Heart right ventricle (tissue), 16 donors: ENCODE measurements at regions not wholly inside any gene's neighbourhood (a gene's known extent, or its start where the extent isn't known, plus 50 kb on each side); places are given as distances from the start of the nearest gene placed in this dataset.

Experiments
- ATAC-seq, 8 donors: fragments of 200-7000 bp; cut with Tn5 transposase; one replicate each; pipeline ENCODE4 v1.9.1; 2020; ENCODE audit warnings: mild to moderate bottlenecking in 8 of 8, moderate library complexity in 8 of 8, moderate number of reproducible peaks in 1 of 8
- DNase-seq, 2 donors: peaks; one replicate each; pipeline ENCODE4 v3.0.0-alpha.2; 2020
- H3K27ac ChIP-seq, 10 donors: fragments of 200-600 bp; sonication (generic) in 2 of 10; one replicate each; pipeline versions ENCODE4 v1.5.0 to v1.8.0; 2020 to 2022; ENCODE audit warnings: mild to moderate bottlenecking in 3 of 10
- H3K27me3 ChIP-seq, 7 donors: fragments of 200-600 bp; one replicate each; pipeline ENCODE4 v1.8.0; 2021 to 2022; ENCODE audit warnings: mild to moderate bottlenecking in 2 of 7
- H3K36me3 ChIP-seq, 9 donors: fragments of 200-600 bp; sonication (generic) in 1 of 9; one replicate each; pipeline versions ENCODE4 v1.5.0 to v1.8.0; 2020 to 2022; ENCODE audit warnings: mild to moderate bottlenecking in 2 of 9
- H3K4me1 ChIP-seq, 9 donors: fragments of 200-600 bp; sonication (generic) in 1 of 9; one replicate each; pipeline versions ENCODE4 v1.5.0 to v1.8.0; 2020 to 2022; ENCODE audit warnings: mild to moderate bottlenecking in 4 of 9
- H3K4me3 ChIP-seq, 10 donors: fragments of 200-600 bp; sonication (generic) in 2 of 10; one replicate each; pipeline versions ENCODE4 v1.5.0 to v1.8.0; 2020 to 2022; ENCODE audit warnings: mild to moderate bottlenecking in 7 of 10, moderate library complexity in 2 of 10
- H3K9me3 ChIP-seq, 11 donors: fragments of 200-600 bp in 10 of 11; sonication (generic) in 2 of 11; one replicate each; pipeline versions ENCODE4 v1.5.0 to v1.8.0; 2013 to 2022; ENCODE audit warnings: mild to moderate bottlenecking in 2 of 11, control low read depth in 1 of 11, moderate library complexity in 1 of 11
- WGBS, 2 donors: extraction: QIAGEN DNeasy Blood & Tissue Kit; methylation state at CpG; one replicate each; pipeline ENCODE4 v1.1.7; 2013; ENCODE audit warnings: inconsistent platforms in 1 of 2; 5-methylcytosine and 5-hydroxymethylcytosine counted together
- intact Hi-C, 10 donors: fragments of 100-400 bp; cut with DNase I; formaldehyde crosslinking; loops; one replicate each; pipeline versions ENCODE4 v1.11.1 to v1.14.2; 2022
- TF ChIP-seq, protein P1 (sequence below), 9 donors: fragments of 200-600 bp; sonication (generic) in 2 of 9; IDR thresholded peaks; one replicate each; pipeline versions ENCODE4 v1.5.0 to v1.8.0; 2021 to 2022; ENCODE audit warnings: antibody characterized with exemption in 9 of 9, mild to moderate bottlenecking in 5 of 9, moderate library complexity in 1 of 9
- donor health status: Arrhythmogenic right ventricular cardiomyopathy.
- donor health status: ischemic (EF 13 %, LVEDD 7.1; RV severe dilation, severe dysfunction).
- donor health status: healthy with polysubstance abuse.
- donor health status: DM: no; HTN: yes; CAD: no.
- donor health status: DM: no; HTN: no; CAD: no.
- donor health status: ischemic (EF 25% LVEDD 6.9; RV normal size, moderate dysfunction).
- donor health status: ischemic (EF 25% LVEDD 5.7; RV mildly dilated, moderate dysfunction).
- donor health status: healthy.
- donor health status: DM: yes; HTN: yes; CAD: no.
- donor health status: Ischemic cardiomyopathy.
- donor health status: ischemic (EF 35%, LVEDD 5.7; RV mildly dilated, moderate dysfunction).
- donor health status: nonischemic (EF 11% LVEDD 7.7; RV severe dilation, severe dysfunction).
- donor health status: DM: yes; HTN: yes; CAD: no.
- donor health status: PGD.
- donor health status: ischemic (EF 29% LVEDD 5.4; RV normal size, mild dysfunction).
- donor health status: nonischemic (EF 23%, LVEDD 6.1; RV moderate dilation, normal function).

DNA sequence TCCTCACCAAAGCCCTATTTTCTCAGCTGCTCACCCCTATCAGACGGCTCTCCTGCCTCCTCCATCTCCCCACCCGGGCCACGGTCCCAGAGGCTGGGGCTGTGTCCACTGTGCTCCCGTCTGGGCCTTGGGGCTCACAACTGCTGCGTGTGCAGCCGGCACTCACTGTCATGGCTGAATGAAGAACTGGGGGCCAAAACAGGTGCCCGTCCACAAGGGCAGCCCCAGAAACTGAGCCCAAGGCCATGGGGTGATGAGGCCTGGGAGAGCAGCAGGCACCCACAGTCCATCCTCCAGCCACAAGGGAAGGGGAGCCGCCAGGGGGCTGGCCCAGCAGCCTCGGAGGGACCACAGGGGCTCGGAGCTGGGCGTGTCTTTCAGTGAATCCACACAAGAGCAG, 159.5 kb downstream of the DLL1 start:
- no peaks in the 10 kb centered on the region for H3K9me3 ChIP-seq
- WGBS, 2 donors = 86% methylated on average over 11 of the region's 11 CpGs
- H3K4me3 ChIP-seq = no peak overlapping the region
- ATAC-seq = no peak
- H3K27me3 ChIP-seq = no peaks in the 10 kb centered on the region
- no peak overlapping the region for H3K27ac ChIP-seq
- intact Hi-C loops = loop anchor here in 5 of 10 donors (5.0 to 10.0 kb wide), 3 partner anchors 87 to 119 kb away; no protein-coding TSS in a partner anchor
- peaks cover 6 to 59% (median 31%) of the 10 kb centered on the region in 9 donors for H3K4me1 ChIP-seq
- H3K36me3 ChIP-seq = no peaks in the 10 kb centered on the region
- TF ChIP-seq, protein P1, sequence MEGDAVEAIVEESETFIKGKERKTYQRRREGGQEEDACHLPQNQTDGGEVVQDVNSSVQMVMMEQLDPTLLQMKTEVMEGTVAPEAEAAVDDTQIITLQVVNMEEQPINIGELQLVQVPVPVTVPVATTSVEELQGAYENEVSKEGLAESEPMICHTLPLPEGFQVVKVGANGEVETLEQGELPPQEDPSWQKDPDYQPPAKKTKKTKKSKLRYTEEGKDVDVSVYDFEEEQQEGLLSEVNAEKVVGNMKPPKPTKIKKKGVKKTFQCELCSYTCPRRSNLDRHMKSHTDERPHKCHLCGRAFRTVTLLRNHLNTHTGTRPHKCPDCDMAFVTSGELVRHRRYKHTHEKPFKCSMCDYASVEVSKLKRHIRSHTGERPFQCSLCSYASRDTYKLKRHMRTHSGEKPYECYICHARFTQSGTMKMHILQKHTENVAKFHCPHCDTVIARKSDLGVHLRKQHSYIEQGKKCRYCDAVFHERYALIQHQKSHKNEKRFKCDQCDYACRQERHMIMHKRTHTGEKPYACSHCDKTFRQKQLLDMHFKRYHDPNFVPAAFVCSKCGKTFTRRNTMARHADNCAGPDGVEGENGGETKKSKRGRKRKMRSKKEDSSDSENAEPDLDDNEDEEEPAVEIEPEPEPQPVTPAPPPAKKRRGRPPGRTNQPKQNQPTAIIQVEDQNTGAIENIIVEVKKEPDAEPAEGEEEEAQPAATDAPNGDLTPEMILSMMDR (IDR thresholded peaks at IDR 0.05) = no peak
- DNase-seq = no peak

DNA sequence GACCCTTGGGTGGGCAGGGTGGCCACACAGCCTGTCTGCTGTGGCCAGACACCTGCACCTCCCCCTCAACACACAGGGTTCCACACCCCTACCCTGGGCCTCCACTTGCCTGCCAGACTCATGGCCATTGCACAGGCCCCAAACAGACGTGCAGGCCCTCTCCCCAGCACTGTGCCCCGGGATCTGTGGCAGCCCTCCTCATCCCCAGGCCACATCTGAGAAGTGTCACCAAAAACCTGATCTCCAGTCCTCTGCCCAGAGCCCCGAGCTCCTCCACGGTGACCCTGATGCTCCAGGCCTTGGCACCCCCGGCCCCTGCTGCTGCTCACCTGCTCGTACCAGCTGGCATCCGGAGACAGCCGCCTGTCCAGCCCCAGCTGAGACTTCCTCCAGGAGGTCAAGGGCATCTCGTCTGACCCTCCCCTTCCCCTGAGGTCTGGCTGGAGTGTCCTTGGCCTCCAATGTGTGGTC, 160.1 kb downstream of the DLL1 start:
- Histone ChIP-seq H3K36me3 (no peaks in the 10 kb centered on the region), H3K9me3 (no peaks in the 10 kb centered on the region), H3K4me3 (no peak overlapping the region), H3K27me3 (no peaks in the 10 kb centered on the region), H3K27ac (peak overlapping the region in 4 of 10 donors; percentile 44 to 77 (median 58)), H3K4me1 (peaks cover 6 to 57% (median 25%) of the 10 kb centered on the region in 9 donors)
- peak in 1 of 8 donors; percentile 3 for ATAC-seq
- TF ChIP-seq, protein P1 (IDR thresholded peaks at IDR 0.05) = no peak
- intact Hi-C loops = loop anchor here in 5 of 10 donors (5.0 to 10.0 kb wide), 3 partner anchors 86 to 119 kb away; no protein-coding TSS in a partner anchor
- 78 to 84% methylated on average over 9 of the region's 9 CpGs for WGBS, 2 donors
- no peak for DNase-seq

DNA sequence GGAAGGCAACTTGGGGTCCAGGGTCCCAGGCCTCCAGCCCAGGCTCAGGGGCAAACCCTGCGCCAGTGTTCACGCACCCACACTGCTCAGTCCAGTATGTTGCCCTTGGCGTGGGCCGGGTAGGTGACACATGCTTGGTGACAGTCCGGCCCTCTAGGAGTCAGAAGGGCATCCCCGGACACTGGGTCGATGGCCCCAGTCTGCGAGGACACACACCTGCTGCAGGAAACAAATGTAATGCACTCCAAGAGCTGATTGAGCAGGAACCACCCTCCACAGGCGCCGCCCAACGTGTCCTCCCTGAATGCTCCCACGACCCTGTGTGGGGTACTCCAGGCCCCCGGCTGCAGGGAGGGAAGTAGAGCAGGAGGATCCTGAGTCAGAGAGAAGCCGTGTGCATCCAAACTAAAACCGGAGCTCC, 160.7 kb downstream of the DLL1 start:
- TF ChIP-seq, protein P1 (IDR thresholded peaks at IDR 0.05) = no peak
- DNase-seq (peak in 1 of 2 donors; percentile 44), ATAC-seq (peak; percentile 37 to 78 (median 52))
- no peak overlapping the region for H3K4me3 ChIP-seq
- intact Hi-C loops = loop anchor here in 5 of 10 donors (5.0 to 10.0 kb wide), 3 partner anchors 85 to 118 kb away; no protein-coding TSS in a partner anchor
- no peaks in the 10 kb centered on the region for H3K36me3 ChIP-seq
- peaks cover 6 to 51% (median 29%) of the 10 kb centered on the region in 9 donors for H3K4me1 ChIP-seq
- H3K9me3 ChIP-seq = no peaks in the 10 kb centered on the region
- 52 to 65% methylated on average over 15 of the region's 15 CpGs for WGBS, 2 donors
- no peaks in the 10 kb centered on the region for H3K27me3 ChIP-seq
- H3K27ac ChIP-seq = peak overlapping the region in 6 of 10 donors; percentile 44 to 77 (median 64)

DNA sequence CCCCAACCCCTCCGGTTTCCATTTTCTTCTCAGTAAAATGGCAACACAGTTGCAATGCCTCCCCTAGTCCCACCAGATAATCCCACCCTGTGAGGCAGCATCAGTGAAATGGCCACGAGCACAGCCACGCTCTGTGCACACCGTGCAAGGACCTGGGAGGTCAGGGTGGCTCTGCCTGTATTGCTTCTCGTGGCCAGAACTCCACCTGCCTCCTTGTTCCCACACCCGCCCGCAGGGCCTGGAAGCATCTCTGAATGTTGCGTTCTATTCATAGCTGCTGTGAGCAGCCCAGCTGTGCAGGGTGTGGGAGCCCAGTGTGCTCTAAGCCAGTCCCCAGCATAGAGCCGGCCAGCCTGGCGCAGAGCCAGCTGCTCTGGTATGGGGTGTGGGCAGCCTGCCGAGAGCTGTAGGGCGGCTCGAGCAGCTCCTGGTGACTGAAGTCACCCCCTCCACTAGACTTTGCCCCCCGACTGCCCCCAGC, 161.1 kb downstream of the DLL1 start:
- ATAC-seq (peak; percentile 80 to 94 (median 88)), DNase-seq (peak; percentile 75 to 80)
- H3K27ac ChIP-seq = peak overlapping the region in 6 of 10 donors; percentile 44 to 77 (median 64)
- no peaks in the 10 kb centered on the region for H3K27me3 ChIP-seq
- WGBS, 2 donors = 21 to 34% methylated on average over 14 of the region's 14 CpGs
- H3K4me3 ChIP-seq = no peak overlapping the region
- intact Hi-C loops = loop anchor here in 6 of 10 donors (5.0 to 10.0 kb wide), 4 partner anchors 82 to 117 kb away; no protein-coding TSS in a partner anchor
- peaks cover 6 to 50% (median 29%) of the 10 kb centered on the region in 9 donors for H3K4me1 ChIP-seq
- TF ChIP-seq, protein P1 (IDR thresholded peaks at IDR 0.05) = no peak
- H3K9me3 ChIP-seq = no peaks in the 10 kb centered on the region
- no peaks in the 10 kb centered on the region for H3K36me3 ChIP-seq
